ENCODE measurements at regions not wholly inside any gene's neighbourhood (a gene's known extent, or its start where the extent isn't known, plus 50 kb on each side); places are given as distances from the start of the nearest gene placed in this dataset.

DNA sequence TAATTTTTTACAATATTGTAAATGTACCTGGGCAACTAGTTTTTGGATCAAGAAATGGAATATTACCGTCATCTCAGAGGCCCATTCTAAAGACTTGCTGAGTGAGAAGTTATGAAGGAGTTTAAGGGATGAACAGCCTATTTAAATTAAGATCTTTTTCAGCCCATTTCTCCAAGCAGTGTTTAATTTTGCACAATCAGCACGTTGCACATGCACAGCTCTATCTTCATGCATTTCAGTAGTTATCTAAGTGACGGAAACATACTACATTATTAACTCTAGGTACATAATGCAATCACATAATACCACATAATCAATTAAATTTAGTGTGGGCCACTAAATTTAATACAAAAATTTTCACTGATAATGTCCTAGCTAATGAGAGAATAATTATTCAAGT is 582.1 kb upstream of the DSEL start:
- no peak for TF ChIP-seq POLR2A (IDR thresholded peaks at IDR 0.05)
- TF ChIP-seq, protein P1, sequence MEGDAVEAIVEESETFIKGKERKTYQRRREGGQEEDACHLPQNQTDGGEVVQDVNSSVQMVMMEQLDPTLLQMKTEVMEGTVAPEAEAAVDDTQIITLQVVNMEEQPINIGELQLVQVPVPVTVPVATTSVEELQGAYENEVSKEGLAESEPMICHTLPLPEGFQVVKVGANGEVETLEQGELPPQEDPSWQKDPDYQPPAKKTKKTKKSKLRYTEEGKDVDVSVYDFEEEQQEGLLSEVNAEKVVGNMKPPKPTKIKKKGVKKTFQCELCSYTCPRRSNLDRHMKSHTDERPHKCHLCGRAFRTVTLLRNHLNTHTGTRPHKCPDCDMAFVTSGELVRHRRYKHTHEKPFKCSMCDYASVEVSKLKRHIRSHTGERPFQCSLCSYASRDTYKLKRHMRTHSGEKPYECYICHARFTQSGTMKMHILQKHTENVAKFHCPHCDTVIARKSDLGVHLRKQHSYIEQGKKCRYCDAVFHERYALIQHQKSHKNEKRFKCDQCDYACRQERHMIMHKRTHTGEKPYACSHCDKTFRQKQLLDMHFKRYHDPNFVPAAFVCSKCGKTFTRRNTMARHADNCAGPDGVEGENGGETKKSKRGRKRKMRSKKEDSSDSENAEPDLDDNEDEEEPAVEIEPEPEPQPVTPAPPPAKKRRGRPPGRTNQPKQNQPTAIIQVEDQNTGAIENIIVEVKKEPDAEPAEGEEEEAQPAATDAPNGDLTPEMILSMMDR (IDR thresholded peaks at IDR 0.05) = no peak
- DNase-seq (ENCODE audit: low spot score in 2 of 2) = no peak
- H3K4me3 ChIP-seq (ENCODE audit: low read depth, poor library complexity, severe bottlenecking) = no peak overlapping the region
- 66 to 88% methylated on average over 3 of the region's 3 CpGs for WGBS, 2 donors
- intact Hi-C loops (cut with DNase I; ENCODE audit: low total_unique reads) = no loop called here

DNA sequence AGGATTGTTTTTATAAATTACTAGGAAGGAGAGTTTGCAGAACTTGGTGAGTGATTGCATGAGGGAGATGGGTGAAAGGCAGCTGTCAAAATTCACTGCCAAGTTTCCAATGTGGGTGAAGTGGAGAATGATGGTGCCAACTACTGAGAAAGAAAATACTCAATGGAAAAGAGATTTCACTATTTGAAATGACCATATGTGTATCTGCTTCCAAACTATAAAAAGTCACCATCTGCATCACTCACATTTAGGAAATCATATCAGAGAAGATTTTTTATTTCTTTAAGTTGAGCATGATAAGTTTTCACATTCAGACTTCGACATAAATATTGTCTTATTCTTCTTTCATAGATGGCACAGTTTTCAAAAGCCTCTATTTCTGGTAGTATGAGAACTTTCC is 570.0 kb upstream of the DSEL start:
- intact Hi-C loops (cut with DNase I; ENCODE audit: low total_unique reads) = no loop called here
- TF ChIP-seq, protein P1 (IDR thresholded peaks at IDR 0.05) = no peak
- no peak for TF ChIP-seq POLR2A (IDR thresholded peaks at IDR 0.05)
- no peak overlapping the region for H3K4me3 ChIP-seq (ENCODE audit: low read depth, poor library complexity, severe bottlenecking)
- 84 to 87% methylated on average over 1 of the region's 1 CpG for WGBS, 2 donors
- DNase-seq (ENCODE audit: low spot score in 2 of 2) = no peak

DNA sequence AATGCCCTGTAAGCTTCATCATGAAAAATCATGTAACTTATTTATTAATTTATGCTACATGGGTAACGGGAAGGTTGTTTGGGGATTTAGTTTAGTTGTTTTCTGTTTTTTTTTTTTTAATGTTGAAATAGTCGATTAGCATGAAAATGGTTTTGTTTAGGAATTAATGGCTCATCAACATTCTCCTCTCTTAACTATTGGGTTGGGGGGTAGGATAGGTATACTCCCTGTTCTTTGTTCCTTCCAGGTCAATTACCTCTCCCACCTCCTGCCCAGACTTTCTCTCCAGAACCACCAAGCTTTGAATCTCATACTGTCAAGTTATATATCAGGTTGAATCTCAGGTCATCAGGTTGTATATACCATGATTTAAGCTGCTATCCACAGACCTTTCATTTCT is 568.7 kb upstream of the DSEL start:
- DNase-seq (ENCODE audit: low spot score in 2 of 2) = no peak
- no peak overlapping the region for H3K4me3 ChIP-seq (ENCODE audit: low read depth, poor library complexity, severe bottlenecking)
- 69 to 89% methylated on average over 2 of the region's 2 CpGs for WGBS, 2 donors
- no peak for TF ChIP-seq POLR2A (IDR thresholded peaks at IDR 0.05)
- TF ChIP-seq, protein P1 (IDR thresholded peaks at IDR 0.05) = no peak
- intact Hi-C loops (cut with DNase I; ENCODE audit: low total_unique reads) = no loop called here

DNA sequence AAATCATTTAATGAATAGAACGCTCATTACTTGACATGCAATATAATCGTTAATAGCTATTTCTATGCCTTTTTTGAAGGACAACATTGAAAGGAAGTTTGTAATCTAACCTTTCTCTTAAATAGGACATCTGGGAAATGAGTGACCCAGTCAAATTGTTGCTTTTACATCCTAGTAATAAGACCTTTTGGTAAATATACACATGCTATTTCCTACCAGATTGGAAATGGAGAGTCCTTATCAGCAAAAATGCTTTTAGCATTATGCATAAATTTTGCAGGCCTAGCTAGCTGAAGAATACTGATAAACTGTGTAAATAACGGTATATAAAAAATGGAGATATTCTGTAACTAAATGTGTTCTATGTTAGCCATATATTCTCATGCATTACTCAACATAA is 567.3 kb upstream of the DSEL start:
- no peak for TF ChIP-seq POLR2A (IDR thresholded peaks at IDR 0.05)
- TF ChIP-seq, protein P1 (IDR thresholded peaks at IDR 0.05) = no peak
- no peak for DNase-seq (ENCODE audit: low spot score in 2 of 2)
- intact Hi-C loops (cut with DNase I; ENCODE audit: low total_unique reads) = no loop called here

DNA sequence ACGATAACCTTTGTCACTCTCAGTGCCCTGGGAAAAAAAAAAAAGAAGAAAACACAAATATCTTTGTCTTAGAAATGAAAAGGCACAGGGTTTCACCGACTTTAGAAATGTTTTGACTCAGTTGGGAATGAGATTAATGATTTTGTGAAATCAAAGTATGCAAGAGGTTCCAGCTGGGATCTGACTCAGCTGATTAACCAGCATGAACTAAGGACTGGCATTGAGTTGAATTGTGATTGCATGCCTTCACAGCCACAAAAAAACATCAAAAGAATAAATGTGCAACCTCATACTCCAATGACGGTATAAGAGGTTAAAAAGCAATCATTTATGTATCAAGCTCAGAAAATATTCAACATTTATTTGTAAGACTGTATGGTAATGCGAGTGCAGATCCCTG is 566.6 kb upstream of the DSEL start:
- intact Hi-C loops (cut with DNase I; ENCODE audit: low total_unique reads) = no loop called here
- no peak for TF ChIP-seq POLR2A (IDR thresholded peaks at IDR 0.05)
- TF ChIP-seq, protein P1 (IDR thresholded peaks at IDR 0.05) = no peak
- no peak for DNase-seq (ENCODE audit: low spot score in 2 of 2)
- no peak overlapping the region for H3K4me3 ChIP-seq (ENCODE audit: low read depth, poor library complexity, severe bottlenecking)
- WGBS, 2 donors = 44 to 56% methylated on average over 4 of the region's 4 CpGs

More for the DNA sequence above, 567.3 kb upstream of the DSEL start:
- no peak overlapping the region for H3K4me3 ChIP-seq (ENCODE audit: low read depth, poor library complexity, severe bottlenecking)
- 79 to 80% methylated on average over 3 of the region's 3 CpGs for WGBS, 2 donors

DNA sequence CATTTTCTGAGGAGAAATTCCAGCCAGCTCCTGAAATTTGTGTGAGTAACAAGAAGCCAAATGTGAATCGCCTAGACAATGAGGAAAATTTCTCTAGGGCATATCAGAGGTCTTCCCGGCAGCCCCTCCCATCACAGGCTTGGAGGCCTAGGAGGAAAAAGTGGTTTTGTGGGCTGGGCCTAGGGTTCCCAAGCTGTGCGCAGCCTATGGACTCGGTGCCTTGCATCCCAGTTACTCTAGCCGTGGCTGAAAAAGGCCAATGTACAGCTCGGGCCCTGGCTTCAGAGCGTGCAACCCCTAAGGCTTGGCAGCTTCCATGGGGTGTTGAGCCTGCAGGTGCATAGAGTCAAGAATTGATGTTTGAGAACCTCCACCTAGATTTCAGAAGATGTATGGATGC is 556.2 kb upstream of the DSEL start:
- DNase-seq (ENCODE audit: low spot score in 2 of 2) = no peak
- WGBS, 2 donors = 89 to 91% methylated on average over 7 of the region's 7 CpGs
- no peak overlapping the region for H3K4me3 ChIP-seq (ENCODE audit: low read depth, poor library complexity, severe bottlenecking)
- intact Hi-C loops (cut with DNase I; ENCODE audit: low total_unique reads) = no loop called here
- TF ChIP-seq, protein P1 (IDR thresholded peaks at IDR 0.05) = no peak
